ENCODE measurements at regions not wholly inside any gene's neighbourhood (a gene's known extent, or its start where the extent isn't known, plus 50 kb on each side); places are given as distances from the start of the nearest gene placed in this dataset.

DNA sequence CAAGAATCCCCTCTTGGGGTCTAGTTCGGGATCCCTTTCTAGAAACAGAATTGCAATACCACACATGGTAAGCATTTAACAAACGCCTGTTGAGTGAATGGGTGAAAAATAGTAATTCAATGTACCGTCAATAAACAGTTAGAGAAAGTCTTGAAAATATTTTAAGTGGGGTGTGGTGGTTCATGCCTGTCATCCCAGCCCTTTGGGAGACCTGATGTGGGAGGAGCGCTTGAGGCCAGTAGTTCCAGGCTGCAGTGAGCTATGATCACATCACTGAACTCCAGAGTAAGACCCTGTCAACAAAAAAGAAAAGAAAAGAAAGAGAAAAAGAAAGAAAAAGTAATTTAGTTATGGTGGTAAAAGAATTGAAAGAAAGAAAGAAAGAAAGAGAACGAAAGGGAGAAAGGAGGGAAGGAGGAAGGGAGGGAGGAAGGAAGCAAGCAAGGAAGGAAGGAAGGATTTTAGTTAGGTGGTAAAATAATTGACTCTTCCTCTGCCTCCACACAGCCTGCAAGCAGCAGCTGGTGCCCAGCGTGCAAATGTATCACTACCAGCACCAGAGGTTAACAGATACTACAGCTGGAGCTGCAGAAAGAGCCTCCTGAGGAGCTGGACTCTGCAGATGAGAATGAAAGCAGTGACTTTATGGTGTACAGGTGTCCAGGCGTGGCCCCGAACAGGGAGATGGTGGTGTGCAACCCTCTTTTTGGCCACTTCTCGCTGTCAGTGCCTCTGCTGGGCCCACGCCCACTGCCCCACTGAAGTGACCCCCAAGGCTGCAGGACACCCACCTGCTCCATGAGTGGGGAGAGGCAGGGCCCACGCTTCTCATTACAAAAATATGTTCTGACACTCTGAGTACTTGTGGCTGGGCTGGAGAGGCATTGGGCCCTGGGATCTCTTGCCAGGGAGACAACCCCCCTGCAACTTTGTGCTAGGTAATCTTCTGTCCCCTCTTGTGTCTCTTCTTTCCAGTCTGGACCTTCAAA is 135.4 kb downstream of the BAMBI start:
- no peak for DNase-seq

DNA sequence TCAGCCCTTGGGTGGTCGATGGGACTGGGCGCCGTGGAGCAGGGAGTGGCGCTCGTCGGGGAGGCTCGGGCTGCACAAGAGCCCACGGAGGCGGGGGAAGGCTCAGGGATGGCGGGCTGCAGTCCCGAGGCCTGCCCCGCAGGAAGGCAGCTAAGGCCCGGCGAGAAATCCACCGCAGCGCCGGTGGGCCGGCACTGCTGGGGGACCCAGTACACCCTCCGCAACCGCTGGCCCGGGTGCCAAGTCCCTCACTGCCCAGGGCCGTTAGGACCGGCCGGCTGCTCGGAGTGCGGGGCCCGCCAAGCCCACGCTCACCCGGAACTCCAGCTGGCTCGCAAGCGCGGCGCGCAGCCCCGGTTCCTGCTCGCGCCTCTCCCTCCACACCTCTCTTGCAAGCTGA is 138.4 kb downstream of the BAMBI start:
- no peak for DNase-seq

DNA sequence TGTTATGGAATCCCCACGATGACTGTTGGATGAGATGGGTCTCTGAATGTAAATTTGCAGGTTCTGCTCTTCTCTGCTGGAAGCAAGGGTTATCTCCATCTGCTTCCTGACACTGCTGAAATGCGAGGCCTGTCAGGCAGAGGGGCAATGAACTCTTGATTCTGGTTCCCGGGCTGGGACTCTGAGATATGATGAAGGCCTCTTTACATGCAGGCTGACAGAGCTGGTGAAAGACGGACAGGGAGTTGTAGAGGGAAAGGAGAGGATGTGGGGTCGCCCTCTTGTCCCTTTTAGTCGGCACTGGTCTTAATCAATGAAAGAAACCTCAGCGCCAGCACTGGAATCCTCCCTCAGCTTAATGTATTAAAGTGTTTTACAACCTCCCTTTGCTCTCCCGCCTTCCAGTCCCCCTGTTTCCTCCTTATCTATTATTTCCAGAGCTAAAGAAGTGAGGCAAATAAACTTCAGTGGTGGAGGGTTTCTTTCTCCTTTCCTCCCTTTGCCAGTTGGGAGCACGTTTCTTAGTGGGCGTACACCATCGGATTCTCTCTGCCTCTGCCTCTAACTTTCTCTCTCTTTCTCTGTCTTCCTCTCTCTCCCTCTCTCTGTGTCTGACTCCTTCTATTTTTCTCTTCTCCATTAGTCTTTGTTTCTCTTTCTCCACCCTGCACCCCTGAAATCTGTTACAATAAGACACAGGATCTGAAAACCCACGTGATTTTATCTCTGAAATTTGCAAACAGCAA is 145.6 kb downstream of the BAMBI start:
- no peak for DNase-seq

DNA sequence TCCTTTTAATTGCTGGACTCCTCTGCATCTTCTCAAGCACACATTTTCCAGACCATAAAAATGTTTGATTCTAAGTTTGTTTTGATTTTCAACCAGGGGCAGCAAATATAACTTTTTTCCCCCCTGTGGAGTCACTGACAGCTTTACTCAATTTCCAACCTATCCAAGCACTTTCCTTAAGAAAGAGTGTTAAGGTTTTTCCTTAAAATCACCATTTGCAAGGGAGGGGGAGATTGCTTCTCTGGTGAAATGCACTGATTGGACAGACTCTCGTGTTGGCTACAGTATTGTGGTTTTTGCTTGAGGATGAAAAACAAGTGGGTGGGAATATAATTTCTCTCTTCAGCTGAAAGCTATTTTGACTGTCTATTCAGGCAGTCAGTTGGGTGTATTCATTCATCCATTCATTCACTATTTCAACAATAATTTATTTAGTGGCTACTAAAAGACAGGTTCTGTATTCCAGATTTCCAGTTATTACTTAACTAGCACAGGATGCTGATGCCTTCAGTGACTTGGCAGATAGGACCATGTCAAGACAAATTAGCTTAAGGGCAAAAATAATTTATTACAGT is 146.3 kb downstream of the BAMBI start:
- peak; percentile 19 for DNase-seq

DNA sequence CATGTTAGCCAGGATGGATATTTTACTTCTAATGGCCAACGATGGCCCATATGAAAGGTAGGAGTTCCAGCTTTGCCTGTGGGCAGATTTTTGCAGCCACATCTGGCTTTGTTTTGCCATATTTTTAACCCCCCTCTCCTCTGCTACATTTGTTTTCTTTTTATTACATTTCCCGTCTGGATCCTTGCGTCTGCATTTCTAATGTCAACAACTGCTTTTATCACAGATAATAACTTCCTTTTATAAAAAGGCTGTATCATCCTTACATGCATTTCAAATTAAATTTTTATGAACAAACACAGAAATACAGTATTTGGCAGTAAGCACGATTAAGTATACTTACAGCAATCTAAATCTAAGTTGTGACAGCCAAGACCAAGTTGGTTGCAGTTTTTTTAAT is 156.0 kb downstream of the BAMBI start:
- DNase-seq, result peak; percentile 31

DNA sequence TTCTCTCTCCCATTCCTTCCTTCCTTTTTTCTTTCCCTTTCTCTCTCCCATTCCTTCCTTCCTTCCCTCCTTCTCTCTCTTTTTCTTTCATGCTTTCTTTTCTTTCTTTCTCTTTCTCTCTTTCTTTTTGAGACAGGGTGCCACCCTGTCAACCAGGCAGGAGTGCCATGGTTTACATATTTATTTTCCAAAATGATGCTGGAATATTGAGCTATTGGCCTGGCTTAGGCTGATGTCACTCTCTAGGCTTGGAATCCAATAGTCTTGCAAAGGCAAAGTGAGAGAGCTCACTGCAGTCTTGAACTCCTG is 159.1 kb downstream of the BAMBI start:
- DNase-seq, result no peak

DNA sequence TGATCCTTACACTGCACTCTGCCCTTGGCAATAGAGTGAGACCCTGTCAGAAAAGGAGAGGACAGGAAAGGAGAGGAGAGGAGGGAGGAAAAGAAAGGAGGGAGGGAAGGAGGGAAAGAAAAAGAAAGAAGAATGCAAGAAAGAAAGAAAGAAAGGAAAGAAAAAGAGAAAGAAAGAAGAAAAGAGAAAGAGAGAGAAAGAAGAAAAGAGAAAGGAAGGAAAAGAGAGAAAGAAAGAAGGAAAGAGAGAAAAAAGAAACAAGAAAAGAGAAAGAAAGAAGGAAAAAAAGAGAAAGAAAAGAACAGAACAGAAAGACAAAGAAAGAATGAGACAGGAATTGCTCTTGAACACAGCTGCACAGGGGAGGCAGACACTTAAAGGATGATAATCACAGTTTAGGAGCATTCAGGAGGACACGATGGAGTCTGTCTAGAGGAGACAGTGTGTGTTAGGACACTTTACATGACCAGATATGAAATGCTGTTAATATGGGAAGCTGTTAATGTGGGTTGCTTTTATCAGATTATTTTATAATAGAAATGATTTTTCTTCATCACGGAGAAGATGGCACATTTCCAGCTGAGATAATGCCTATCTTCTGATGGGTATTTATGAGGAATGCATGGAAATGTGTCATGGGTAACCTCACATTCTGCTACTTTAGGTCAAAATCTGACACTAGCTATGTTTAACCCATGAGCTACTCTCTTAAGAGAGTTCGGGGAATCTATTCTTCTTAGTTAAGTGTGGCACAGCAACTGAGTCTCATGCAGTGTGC is 160.5 kb downstream of the BAMBI start:
- peak; percentile 36 for DNase-seq

DNA sequence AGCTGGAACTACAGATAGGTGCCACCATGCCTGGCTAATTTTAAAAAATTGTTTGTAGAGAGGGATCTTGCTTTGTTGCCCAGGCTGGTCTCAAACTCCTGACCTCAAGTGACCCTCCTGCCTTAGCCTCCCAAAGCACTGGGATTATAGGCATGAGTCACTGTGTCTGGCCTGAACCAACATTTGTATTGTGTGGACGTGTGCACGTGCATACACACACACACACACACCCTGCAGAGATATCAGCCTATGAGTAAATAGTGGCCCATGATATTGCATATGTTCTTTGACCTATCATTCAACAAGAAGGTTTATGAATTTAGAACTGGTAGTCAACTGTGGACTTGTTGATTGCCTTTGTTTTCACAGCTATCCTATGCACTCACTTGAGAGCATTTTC is 161.6 kb downstream of the BAMBI start:
- peak; percentile 18 for DNase-seq

DNA sequence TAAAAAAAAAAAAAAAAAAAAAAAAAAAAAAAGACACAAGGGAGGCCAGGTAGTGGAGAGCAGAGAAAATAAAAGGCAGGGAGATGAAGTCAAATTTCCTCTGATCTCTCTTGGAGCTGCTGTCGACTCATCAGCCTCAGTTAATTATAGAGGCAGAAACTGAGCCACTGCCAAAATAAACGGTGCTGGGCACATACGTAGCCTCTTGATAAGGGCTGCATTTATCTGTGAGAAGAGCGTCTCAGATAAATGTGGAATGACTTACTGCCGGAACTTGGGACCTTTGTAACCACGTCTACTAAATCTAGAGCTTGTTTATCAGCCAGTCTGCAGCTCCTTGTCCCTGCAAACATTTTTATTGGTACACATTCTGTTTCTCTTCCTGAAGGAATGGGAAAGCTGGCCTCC is 162.3 kb downstream of the BAMBI start:
- peak; percentile 43 for DNase-seq

DNA sequence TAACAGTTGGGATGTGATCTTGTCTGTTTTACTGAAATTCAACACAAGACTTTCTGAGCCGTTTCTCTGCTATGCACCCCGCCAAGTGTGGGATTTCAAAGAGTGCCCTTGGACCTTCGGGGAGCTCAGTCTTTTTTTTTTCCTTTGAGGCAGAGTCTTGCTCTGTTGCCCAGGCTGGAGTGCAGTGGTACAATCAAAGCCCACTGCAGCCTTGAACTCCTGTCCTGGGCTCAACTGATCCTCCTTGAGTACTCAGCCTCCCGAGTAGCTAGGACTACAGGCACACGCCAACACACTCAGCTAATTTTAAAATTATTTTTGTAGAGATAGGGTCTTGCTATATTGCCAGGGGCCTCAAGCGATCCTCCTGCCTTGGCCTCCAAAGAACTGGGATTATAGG is 162.9 kb downstream of the BAMBI start:
- no peak for DNase-seq

DNA sequence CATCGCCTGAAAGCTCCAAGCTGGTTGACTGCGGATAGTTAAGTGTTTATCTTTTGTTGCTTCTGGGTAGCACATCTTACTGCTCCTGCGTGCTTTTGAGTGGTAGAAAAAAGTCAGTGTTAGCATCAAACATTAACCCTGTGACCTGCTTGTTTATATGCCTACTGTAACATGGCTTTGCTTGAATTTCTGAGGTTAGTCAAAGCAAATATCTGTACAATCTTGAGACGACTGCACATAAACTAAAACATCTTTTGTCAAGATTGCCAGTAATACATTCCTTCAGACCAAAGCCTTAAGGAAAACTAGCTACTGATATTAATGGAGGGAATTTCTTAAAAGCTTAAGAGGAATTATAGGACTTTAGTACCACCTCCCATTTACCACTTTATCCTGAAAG is 163.7 kb downstream of the BAMBI start:
- peak; percentile 34 for DNase-seq

DNA sequence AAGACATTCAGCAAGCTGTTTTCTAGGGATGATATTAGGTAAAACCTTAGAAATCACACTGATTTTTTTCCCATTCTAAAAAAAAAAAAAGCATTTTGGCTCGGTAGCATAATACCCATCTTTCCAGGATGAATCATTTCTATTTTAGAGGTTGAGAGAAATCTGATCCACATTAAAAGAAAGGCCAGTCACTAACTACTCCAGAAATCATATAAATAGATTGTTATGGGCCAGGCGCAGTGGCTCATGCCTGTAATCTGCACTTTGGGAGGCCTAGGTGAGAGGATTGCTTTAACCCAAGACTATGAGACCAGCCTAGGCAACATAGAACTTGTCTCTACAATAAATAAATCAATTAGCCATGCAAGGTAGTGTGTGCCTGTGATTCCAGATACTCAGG is 164.3 kb downstream of the BAMBI start:
- DNase-seq, result peak; percentile 68

DNA sequence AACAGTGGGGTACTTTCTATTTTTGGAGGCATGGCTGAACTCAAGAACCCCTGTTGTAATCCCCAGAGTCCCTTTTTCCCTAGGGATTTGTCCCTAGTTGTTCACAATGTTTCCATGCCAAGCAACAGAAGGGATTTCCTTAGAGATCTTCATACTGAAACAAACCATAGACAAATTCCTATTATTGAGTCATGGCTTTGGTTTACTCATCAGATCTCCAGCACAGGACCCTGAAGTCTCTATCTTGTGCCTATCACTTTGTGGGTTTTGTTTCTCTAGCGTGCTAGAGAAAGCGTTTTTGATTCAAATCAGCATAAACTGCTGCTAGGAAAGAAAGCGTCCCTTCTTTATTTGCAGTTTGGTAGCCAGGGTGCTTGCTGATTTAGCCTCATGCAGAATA is 165.0 kb downstream of the BAMBI start:
- DNase-seq, result peak; percentile 91

DNA sequence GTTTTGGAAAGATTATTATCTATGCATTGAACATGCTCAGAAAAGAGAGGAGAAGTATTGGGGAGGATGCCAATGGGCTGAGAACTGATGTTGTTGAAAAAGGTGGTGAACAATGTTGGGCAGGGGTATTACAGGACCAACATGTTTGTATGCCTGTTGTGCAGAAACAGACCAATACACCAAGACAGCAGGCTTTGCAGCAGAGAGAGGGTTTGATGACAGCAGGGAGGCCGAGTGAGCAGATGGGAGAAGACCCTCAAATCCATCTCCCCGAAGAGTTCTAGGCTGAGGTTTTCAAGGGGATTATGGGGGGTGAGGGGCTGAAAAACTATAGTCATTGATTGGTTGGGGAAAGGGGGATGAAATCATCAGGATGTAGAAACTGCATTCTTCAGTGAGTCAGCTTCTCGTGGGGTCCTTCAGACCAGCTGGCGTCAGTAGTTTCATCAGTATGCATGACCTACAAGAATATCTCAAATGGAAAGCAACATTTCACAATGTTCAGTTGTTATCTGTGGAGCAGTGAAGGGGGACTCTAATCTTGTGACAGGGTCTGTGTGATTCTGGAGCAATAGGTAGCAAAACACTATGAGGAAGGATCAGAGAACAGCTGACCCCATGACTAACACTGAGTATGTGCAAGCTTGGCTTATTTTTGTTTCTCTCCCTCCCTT is 167.8 kb downstream of the BAMBI start:
- peak; percentile 60 for DNase-seq

DNA sequence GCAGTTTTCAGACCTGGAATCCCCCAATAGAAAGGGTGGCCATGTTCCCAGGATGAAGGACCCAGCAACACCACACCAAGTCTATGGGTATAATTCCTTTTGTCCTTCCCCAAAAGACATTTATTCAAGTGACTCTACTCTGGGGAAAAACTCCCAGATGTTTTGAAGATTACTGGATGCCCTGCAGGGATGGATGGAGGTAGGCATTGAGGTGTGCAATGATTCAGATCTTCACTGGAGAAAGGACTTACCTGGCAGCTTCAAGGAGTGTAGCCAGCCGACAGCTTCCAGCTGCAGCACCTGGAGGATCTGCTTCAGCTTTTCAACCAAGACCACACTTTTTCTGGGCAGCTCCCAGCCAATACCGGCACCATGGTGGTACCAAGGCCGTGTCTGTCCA is 172.0 kb downstream of the BAMBI start:
- DNase-seq, result no peak

DNA sequence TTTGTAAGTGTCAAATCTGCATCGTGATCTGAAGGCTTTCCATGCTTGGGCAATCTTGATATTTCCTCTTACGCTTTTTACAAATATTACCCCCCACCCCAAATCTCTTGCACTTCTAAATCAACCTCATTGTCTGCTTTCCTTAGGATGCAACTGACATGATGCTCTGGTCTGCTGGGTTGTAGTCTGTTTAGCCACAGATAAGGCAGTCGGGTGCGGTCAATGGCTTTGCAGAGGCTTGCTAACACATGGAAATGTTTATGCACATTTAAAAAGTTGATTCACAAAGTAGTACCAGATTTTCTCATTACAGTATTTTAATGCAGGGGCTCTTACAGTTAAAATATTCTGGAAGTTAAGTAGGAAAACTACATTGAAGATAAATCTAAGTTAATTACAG is 172.5 kb downstream of the BAMBI start:
- no peak for DNase-seq

DNA sequence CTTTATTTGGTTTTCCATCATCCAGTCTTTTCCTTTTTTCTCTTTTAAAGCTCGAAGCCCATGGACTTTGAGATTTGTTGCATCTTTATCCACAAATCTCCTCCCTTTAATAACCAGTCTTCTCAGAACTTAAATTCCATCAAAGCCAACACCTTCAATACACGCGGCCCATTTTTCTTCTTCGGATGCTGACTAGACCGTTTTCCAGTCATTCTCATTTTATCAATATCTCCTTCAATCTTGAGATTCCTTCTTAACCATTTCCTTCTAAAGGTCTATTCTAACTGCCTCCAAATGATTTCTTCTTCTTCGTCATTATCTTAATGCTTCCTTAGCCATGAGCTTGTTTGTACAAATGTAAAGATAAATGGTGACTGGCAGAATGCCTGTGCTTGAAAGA is 173.5 kb downstream of the BAMBI start:
- DNase-seq, result no peak

DNA sequence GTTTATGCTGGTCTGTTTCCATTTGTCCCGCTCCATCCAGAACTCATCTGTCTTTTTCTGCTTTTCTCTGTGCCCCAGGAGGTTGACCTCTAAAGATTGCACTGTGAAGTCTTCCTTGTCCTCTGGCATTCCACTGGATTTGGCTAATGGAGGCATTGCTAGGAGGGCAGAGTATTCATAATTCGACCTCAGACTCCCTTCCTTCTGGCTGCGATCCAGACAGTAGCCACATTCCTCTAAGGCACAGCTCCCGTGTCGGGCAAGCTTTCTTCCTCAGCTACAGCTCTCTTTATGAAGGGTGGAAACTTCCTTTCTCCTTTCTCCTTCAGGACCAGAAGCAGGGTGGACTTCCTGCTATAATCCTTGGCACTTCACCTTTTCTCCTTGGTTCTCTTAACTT is 175.9 kb downstream of the BAMBI start:
- DNase-seq, result peak; percentile 67

DNA sequence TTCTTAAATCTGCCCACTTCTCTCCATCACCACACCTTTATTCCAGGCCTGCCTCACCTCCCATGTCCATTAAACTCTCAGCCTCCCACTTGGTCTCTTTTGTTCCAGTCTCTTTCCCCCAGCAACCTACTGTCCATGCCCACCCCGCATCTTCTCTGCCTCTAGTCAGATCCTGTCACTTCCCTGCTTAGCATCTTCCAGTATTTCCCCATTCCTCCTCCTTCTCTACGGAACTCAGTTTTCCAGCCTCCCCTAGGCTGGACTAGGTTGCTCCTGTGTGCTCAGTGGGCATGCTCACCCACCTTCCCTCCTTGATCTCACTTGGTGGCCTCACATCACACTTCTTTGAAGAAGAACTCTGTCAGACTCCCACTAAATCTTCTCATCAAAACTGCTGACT is 179.8 kb downstream of the BAMBI start:
- no peak for DNase-seq

DNA sequence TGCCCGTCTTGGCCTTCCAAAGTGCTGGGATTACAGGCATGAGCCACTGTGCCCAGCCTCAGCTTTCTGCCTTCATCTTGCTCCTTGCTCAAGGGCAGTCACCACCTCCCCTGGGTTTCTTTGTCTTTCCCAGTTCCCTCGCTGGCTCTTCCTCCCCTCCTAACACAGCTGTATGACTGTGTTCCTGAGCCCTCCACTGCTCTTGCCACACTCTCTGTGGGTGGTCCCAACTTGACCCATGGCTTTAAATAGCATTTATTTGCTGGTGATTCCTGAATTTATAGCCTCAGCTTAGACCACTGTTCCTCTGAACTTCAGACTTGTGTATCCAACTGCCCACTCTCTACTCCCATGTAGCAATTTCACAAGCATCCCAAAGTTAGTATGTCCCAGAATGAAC is 181.3 kb downstream of the BAMBI start:
- DNase-seq, result no peak

DNA sequence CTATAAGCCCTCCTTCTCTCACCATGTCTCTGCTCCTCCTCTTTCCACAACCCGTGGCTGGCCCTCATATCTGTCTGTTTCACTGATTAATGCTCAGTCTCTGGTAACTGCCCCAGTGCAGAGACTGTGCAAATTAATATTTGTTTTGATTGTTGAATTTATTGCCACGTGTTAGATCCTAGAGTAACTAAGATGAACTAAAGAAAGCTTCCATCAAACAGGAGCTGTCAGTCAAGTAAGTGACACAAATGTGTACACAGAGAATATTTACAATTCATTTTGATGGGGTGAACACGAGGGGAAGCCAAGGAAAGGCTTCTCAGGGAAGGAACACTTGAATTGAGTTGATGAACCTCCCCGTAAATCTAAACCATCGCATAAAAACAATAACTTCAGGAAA is 182.5 kb downstream of the BAMBI start:
- DNase-seq, result no peak

DNA sequence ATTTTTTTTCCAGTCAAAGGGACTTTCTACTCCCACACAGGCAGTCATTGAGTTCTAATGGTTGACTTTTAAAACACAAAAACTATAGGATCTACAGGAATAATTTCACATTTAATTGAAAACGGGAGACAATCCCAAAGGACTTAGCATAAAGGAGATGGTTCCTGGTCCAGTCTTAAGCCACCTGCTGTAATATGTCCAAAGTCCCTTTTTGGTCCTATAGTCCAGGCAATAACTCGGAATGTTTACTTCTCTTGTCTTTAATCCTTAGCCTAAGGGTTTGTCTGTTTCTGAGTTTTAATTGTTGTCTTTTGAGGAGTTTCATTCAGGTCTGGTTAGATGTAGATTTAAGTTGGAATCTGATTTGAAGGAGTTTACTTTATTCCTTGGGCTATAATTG is 184.9 kb downstream of the BAMBI start:
- no peak for DNase-seq

Measured in fibroblast of skin of scalp (primary cell).